ENCODE measurements at regions not wholly inside any gene's neighbourhood (a gene's known extent, or its start where the extent isn't known, plus 50 kb on each side); places are given as distances from the start of the nearest gene placed in this dataset.

DNA sequence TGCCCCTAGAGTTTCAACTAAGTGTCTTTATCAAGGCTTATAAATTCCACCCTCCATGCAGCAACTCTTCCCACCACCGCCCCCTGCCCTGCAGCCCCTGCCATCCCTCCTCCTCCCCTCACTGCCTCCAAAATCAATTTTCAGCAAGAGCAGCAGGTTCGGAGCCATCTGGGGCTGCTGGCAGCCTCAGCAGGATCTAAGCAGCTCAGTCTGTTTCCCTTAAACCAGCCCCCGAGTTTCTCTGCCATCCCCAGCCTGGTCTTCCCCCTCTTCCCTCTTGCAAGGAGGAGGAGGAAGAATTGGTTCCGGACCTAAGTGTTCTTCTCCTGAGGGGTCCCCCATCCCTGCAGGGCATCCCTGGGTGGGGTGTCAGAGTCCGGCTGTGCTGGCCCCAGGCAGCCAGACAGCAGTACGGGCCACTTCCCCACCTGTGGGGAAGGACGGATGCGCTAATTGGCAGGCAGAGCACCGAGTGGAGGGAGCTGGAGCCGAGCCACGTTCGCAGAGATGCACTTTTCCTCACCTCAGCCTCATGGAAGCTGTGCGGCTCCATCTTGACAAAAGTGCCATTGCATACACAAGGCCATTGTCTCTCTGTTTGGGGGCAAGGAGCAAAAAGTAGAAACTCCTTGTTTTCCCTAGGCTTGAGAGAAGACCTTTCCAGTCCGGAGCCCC is 189.3 kb downstream of the KCNA5 start:
- peak; percentile 91 for DNase-seq

GRCh38 chr12:5236022-5236640 is 192.5 kb downstream of the KCNA5 start:
- no peak for DNase-seq

DNA sequence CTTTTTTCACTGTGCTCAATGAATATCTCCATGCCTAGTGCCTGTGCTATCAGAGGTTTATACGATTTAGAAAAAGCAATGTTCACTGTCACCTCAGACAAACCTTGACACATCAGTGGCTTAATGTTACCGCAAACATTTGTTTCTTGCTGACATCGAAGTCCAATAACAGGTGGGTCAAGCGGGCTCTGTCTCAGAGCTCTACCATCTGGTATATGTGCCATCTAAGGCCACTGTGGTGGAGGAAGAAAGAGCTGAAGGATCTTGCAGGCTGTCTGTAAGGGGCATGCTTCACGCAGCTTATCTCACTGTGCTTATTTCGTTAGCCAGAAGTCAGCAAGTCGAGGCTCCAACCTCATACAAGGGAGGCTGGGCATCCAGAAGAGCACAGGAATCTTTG is 189.5 kb upstream of the NTF3 start:
- DNase-seq: no peak

GRCh38 chr12:5243014-5243413 is 188.9 kb upstream of the NTF3 start:
- DNase-seq: peak; percentile 40

- peak; percentile 93 for DNase-seq
These were observed 187.4 kb upstream of the NTF3 start for GRCh38 chr12:5244513-5244972.

GRCh38 chr12:5246196-5246595 is 185.7 kb upstream of the NTF3 start:
- no peak for DNase-seq

DNA sequence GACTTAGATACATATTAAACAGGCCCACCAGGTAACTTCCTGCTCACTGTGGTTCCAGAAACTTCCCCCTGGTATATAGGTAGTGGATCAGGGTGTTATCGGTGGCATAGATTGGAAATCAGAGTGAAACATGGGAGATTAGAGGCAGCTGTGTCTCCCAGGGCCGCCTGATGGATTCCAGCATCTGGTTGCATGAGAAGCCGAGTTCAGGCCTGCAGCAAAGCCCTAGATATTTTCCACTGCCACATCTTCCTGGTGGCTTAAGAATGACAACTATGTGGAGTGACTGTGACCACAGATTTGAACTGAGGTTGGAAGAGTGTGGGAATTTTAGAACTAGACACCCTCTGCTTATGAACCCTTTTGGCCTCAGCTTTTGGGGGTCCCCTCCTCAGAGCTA is 184.8 kb upstream of the NTF3 start:
- no peak for DNase-seq

GRCh38 chr12:5248230-5248629 is 183.7 kb upstream of the NTF3 start:
- DNase-seq: no peak

GRCh38 chr12:5248999-5249526 is 182.8 kb upstream of the NTF3 start:
- no peak for DNase-seq

DNA sequence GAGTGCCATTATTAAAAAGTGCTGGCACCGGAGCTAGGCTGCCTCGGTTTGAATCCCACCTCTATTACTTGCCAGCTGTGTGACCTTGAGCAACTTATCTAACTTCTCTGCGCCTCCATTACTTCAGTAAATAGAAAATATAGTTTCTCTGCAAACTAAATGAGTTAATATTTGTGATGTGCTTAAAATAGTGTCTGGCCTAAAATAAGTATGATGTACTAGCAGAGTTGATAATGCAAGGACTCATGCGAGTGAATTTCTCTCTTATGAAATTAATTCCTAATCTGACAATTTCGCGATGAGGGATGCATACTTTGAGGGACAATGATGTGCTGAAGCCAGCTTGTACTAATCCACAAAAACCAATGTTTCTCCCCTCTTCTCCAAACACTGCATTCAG is 180.8 kb upstream of the NTF3 start:
- no peak for DNase-seq

DNA sequence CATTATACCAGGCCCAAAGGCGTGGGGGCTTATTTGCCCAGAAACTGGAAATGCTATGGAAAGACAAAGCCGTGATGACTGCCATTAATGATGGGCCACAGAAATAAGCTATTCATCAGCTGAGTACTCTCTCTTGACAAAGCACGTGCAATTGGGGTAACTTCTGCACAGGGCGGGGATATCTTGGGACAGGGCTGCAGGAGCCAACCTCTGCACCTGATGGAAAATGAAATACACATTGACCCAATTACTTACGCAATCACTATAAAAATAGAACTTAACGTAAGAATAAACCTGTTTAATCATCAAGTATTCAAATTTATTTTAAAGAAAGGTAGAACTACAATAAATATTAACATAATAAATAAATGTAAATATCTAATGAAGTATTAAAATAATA is 180.1 kb upstream of the NTF3 start:
- no peak for DNase-seq

GRCh38 chr12:5254703-5255102 is 177.2 kb upstream of the NTF3 start:
- DNase-seq: no peak

DNA sequence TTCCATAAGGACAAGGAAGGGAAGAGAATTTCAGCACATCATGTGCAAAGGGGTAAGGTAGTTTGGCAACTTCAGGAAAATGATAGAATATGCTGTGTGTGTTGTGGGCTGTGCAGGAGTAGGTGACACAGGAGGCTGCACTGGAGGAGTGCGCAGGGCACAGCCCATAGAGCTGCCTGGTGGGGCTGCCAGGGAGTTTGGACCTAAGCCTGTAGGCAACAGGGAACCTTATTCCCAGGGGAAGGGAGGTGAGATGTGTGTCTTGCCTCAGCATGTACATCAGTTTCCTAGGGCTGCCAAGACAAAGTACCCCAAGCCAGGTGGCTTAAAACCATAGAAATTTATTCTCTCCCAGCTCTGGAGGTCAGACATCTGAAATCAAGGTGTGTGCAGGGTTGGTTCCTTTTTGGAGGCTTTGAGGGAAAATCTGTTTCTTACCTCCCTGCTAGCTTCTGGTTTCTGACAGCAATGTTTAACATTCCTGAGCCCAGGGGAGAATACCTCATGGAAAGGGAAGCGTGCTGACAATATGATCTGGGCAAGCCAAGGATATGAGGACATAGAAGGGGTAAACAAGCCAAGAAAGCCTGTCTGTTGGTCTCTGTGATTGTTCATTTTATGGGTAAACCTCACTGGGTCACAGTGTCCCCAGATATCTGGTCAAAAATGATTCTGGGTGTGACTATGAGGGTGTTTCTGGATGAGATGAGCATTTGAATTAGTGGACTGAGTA is 174.0 kb upstream of the NTF3 start:
- DNase-seq: no peak

DNA sequence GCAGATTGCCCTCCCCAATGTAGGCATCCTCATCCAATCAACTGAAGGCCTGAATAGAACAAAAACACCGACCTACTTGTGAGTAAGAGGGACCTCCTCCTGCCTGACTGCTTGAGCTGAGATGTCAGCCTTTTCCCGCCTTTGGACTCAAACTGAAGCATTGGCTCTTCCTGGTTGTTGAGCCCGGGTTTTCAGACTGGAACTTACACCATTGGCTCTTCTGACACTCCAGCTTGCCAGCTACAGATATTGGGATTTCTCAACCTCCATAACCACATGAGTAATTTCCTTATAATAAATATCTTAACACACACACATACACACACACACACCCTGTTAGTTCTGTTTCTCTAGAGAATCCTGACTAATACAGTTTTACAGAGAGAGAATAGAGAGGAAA is 173.4 kb upstream of the NTF3 start:
- DNase-seq: no peak

- DNase-seq: no peak
These were observed 173.0 kb upstream of the NTF3 start for GRCh38 chr12:5258926-5259325.

DNA sequence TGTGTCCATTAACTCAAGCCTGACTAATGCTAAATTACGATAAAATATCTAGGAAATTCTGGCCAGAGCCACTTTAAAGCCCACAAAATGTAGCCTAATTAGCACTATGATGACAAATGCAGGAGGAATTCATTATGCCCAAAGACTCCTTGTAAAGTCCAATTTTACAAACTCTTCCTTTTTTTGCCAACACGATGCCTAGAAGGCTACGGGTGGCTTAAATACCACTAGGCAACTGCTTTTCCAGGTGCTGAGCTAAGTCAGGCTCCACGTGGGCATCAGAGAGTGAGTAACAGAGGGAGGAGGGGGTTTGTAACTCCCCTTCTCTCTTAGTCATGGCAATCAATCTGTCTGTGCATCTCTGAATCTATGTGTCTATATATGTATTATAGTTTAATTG is 172.4 kb upstream of the NTF3 start:
- no peak for DNase-seq

- no peak for DNase-seq
These were observed 171.8 kb upstream of the NTF3 start for GRCh38 chr12:5260086-5260485.

- peak; percentile 58 for DNase-seq
These were observed 171.3 kb upstream of the NTF3 start for GRCh38 chr12:5260591-5261086.

- DNase-seq: no peak
These were observed 169.5 kb upstream of the NTF3 start for GRCh38 chr12:5262450-5262849.

DNA sequence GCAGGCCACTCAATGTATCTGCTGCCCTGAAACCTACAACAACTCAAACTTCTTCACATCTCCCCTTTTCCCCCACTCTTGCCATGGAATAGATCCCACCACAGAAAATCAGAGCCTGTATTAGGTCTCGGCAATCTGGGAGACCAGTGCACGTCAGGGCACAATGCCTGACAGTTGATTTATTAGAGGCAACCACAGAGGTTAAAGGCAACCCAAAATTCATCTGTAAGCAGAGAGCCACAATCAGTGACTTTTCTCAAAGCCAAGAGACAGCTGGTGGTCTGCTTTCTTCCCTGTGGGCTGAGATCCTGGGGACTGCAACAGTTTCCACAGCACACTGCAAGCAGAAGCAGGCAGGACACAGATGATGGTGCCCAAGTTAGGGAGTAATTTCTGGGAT is 169.0 kb upstream of the NTF3 start:
- DNase-seq: no peak

GRCh38 chr12:5264006-5264405 is 167.9 kb upstream of the NTF3 start:
- DNase-seq: no peak

DNA sequence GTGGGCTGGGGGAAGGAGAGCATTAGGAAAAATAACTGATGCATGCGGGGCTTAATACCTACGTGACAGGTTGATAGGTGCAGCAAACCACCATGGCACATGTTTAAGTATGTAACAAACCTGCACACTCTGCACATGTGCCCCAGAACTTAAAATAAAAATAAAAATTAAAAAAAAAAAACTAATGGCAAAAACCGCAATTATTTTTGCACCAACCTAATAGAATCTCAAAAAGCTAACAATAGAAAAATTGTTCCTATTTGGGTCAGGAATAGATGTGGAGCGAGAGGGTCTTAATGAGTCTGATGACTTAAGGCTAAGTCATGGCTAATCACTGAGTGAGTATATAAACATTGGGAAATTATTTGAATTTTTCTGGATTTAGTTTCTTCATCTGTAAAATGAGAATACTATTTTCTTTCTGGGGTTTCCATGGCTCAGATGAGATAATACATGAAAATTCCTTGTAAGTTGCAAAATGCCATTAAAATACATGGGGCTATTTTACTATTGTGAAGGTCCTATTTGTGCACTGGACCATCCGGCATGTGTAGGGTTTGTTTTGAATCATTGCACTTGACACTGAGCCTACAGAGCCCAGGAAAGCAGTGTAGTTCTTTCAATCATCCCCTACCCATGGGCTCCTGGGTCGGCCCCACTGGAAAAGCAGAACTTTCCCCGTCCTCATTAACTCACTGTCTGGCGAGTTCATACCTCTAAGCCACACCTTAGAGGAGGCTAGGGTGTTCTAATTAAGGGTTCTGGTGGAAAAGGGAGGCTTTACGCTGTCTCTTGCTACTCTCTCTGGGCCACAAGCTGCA is 164.1 kb upstream of the NTF3 start:
- DNase-seq: no peak

All from NCI-H146 (cell line).